ENCODE measurements at regions not wholly inside any gene's neighbourhood (a gene's known extent, or its start where the extent isn't known, plus 50 kb on each side); places are given as distances from the start of the nearest gene placed in this dataset.

- Histone ChIP-seq H3K27me3 (no peaks in the 10 kb centered on the region), H3K36me3 (no peaks in the 10 kb centered on the region), H3K4me3 (no peak overlapping the region), H3K9me3 (no peaks in the 10 kb centered on the region), H3K27ac (no peak overlapping the region), H3K4me1 (no peaks in the 10 kb centered on the region)
- intact Hi-C loops (cut with DNase I; ENCODE audit: low total_unique reads) = no loop called here
- TF ChIP-seq CTCF (IDR thresholded peaks at IDR 0.05) (no peak), POLR2A (IDR thresholded peaks at IDR 0.05) (no peak)
- no peak for DNase-seq
These were observed 155.0 kb upstream of the NCAM1 start for GRCh38 chr11:112806256-112806655.

GRCh38 chr11:112806876-112807275, 154.3 kb upstream of the NCAM1 start:
- Histone ChIP-seq H3K4me1 (no peaks in the 10 kb centered on the region), H3K36me3 (no peaks in the 10 kb centered on the region), H3K27ac (no peak overlapping the region), H3K4me3 (no peak overlapping the region), H3K9me3 (no peaks in the 10 kb centered on the region), H3K27me3 (no peaks in the 10 kb centered on the region)
- TF ChIP-seq CTCF (IDR thresholded peaks at IDR 0.05) = no peak
- no peak for TF ChIP-seq POLR2A (IDR thresholded peaks at IDR 0.05)
- no peak for DNase-seq
- intact Hi-C loops (cut with DNase I; ENCODE audit: low total_unique reads) = no loop called here

- TF ChIP-seq CTCF (IDR thresholded peaks at IDR 0.05) = no peak
- no peak for TF ChIP-seq POLR2A (IDR thresholded peaks at IDR 0.05)
- H3K4me3 ChIP-seq = no peak overlapping the region
- H3K27me3 ChIP-seq = no peaks in the 10 kb centered on the region
- no peak for DNase-seq
- H3K27ac ChIP-seq = no peak overlapping the region
- H3K9me3 ChIP-seq = no peaks in the 10 kb centered on the region
- H3K4me1 ChIP-seq = no peaks in the 10 kb centered on the region
- H3K36me3 ChIP-seq = no peaks in the 10 kb centered on the region
- intact Hi-C loops (cut with DNase I; ENCODE audit: low total_unique reads) = no loop called here
These were observed 151.8 kb upstream of the NCAM1 start for GRCh38 chr11:112809429-112809828.

- Histone ChIP-seq H3K27ac (no peak overlapping the region), H3K36me3 (no peaks in the 10 kb centered on the region), H3K4me3 (no peak overlapping the region), H3K27me3 (no peaks in the 10 kb centered on the region), H3K4me1 (no peaks in the 10 kb centered on the region), H3K9me3 (no peaks in the 10 kb centered on the region)
- TF ChIP-seq POLR2A (IDR thresholded peaks at IDR 0.05) = no peak
- no peak for TF ChIP-seq CTCF (IDR thresholded peaks at IDR 0.05)
- intact Hi-C loops (cut with DNase I; ENCODE audit: low total_unique reads) = no loop called here
- no peak for DNase-seq
These were observed 150.3 kb upstream of the NCAM1 start for GRCh38 chr11:112810951-112811350.

GRCh38 chr11:112811783-112812182, 149.4 kb upstream of the NCAM1 start:
- no peak for TF ChIP-seq CTCF (IDR thresholded peaks at IDR 0.05)
- no peak for TF ChIP-seq POLR2A (IDR thresholded peaks at IDR 0.05)
- no peak overlapping the region for H3K4me3 ChIP-seq
- no peak for DNase-seq
- no peaks in the 10 kb centered on the region for H3K4me1 ChIP-seq
- H3K27ac ChIP-seq = no peak overlapping the region
- no peaks in the 10 kb centered on the region for H3K36me3 ChIP-seq
- no peaks in the 10 kb centered on the region for H3K27me3 ChIP-seq
- no peaks in the 10 kb centered on the region for H3K9me3 ChIP-seq
- intact Hi-C loops (cut with DNase I; ENCODE audit: low total_unique reads) = no loop called here
